PC-9 (cell line): ENCODE measurements at regions not wholly inside any gene's neighbourhood (a gene's known extent, or its start where the extent isn't known, plus 50 kb on each side); places are given as distances from the start of the nearest gene placed in this dataset.

ENCODE experiments used
- CTCF ChIP-seq: fragments of 200-600 bp; sonication (generic); conservative IDR thresholded peaks from 2 replicates; pipeline ENCODE4 v1.6.1; 2017; ENCODE audit warnings: mixed run types, antibody characterized with exemption, mild to moderate bottlenecking, moderate library complexity
- EZH2 ChIP-seq: fragments of 200-600 bp; sonication (generic); IDR thresholded peaks from 2 replicates; pipeline ENCODE4 v1.8.0; 2017; ENCODE audit warnings: antibody characterized with exemption, low read depth

GRCh38 chr6:56709650-56710049, 67.0 kb upstream of the DST start:
- no peak for TF ChIP-seq CTCF
- TF ChIP-seq EZH2, result no peak
